GM21619 (cell line): ENCODE measurements at regions not wholly inside any gene's neighbourhood (a gene's known extent, or its start where the extent isn't known, plus 50 kb on each side); places are given as distances from the start of the nearest gene placed in this dataset.

ENCODE experiments used
- ATAC-seq: cut with Tn5 transposase; IDR thresholded peaks from one replicate; pipeline ENCODE4 v1.9.1; 2021; ENCODE audit not compliant: unreplicated experiment

GRCh38 chr5:61683148-61683547 is 351.1 kb downstream of the ZSWIM6 start:
- ATAC-seq, result no peak

DNA sequence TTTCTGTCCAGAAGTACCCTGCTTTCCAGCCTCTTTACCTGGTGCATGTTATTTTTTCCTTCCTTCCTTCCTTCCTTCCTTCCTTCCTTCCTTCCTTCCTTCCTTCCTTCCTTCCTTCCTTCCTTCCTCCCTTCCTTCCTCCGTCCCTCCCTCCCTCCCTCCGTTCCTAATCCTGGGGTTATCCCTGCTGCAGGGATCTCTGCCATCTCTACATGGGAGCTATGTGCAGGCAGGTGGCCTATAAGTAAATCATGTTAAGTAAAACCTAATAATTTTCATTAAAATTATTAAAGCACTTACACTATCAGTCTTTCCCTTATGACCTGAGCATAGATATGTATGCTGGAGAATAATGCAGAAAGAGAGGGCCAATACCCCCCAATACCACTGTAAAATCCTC is 351.9 kb downstream of the ZSWIM6 start:
- no peak for ATAC-seq

DNA sequence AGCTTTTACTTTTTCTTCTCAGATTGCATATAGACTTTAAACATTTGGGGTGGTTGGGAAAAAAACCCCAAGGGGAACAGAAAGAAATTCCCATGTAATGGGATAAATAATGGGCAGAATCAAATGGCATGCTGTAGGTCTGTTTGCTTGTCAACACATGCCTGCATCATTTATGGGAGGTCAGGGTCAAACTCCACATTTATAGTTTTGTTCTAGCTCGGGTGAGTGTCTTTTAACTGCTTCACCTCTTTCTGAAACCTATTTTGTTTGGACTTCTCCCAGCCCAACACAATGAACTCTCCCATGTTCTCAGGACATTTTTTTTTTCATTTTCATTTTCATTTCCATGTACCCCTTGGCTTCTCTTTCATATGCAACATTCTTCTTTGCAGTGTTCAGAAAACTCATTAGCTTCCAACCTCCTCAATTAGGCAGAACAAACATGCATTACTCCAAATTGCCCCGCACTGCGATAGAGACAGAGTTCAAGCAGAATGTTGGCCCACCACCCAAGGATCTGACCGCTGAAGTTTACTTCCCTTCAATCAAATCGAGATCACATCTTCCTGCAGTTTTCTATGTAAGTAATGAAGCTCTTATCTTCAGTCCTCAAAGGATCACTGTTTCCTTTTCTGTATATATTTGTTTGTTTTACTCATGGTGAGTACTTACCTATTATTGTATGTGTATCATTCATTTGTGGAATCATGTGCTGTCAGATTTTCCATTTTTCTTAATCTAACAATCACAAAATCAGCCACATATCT is 354.6 kb downstream of the ZSWIM6 start:
- no peak for ATAC-seq

DNA sequence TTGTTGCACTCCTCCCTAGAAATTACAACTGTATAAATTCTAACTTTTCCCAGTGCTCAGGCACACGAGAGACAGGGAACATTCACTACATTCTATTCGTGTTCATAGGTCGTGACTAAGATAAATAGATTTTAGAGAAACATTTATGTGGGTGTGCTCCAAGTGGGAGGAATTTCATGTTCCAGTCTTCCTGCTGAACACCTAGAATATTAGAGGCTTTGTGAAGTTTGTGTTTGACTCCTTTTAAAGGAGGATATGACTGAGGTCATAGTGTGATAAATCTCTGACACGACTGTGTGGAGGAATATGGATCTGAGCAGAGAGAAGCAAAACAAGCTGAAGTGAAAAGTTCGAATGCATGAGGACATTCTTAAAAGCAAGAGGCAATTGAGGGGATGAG is 355.3 kb downstream of the ZSWIM6 start:
- no peak for ATAC-seq

GRCh38 chr5:61689153-61689846 is 357.2 kb downstream of the ZSWIM6 start:
- no peak for ATAC-seq

- ATAC-seq, result no peak
Measured at GRCh38 chr5:61697809-61698558, 365.9 kb downstream of the ZSWIM6 start.

DNA sequence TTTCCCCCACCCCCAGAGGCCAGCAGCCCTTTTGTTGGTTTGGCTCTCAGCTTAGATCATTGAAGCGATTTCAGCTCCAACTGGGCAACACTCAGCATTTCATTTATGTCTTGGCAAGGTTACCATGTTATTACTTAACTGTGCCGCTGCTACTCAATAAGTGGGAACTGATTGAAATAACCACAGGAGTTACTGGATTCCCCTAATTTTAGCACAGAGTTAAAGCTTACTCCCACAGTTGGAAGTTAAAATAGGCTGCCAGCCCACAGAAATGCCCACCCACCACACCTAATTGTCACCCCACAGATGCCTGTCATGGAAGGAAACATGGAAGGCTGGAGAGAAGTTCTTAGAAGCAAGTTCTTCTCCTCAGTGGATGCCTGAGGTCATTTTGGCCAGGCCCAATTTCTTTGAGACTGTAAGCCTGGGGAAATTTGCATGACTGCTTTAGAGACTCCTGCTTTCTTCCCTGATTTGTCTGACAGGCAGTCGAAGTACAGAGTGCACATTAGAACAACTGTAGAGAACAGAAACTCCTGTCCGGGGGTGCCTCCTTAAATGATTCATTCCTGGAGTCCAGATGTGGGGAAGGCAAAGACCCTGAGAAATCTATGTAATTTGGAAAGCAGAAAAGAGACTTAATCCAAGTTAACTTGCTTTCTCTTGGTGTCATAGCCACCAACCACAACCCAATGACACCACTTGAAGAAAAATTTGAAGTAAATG is 370.0 kb downstream of the ZSWIM6 start:
- peak; percentile 73 for ATAC-seq

DNA sequence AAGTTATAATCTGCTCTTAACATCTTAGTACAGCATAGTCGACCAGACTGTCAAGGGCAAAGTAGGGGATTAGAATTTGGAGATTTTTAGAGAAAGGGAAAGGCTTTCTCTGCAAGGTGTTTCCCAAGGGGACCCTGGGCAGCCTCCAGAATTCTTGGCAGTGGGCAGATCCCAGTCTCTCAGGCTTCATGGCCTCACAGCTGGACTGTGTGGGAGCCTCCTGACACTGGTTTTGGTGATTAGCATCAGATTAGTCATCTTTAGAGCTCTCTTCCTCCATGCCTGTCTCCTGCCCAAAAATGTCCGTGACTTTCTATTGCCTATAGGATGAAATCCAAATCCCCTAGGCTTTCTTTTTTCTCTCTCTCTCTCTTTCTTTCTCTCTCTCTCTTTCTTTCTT is 370.7 kb downstream of the ZSWIM6 start:
- no peak for ATAC-seq

- no peak for ATAC-seq
Measured at GRCh38 chr5:61704289-61704688, 372.2 kb downstream of the ZSWIM6 start.

DNA sequence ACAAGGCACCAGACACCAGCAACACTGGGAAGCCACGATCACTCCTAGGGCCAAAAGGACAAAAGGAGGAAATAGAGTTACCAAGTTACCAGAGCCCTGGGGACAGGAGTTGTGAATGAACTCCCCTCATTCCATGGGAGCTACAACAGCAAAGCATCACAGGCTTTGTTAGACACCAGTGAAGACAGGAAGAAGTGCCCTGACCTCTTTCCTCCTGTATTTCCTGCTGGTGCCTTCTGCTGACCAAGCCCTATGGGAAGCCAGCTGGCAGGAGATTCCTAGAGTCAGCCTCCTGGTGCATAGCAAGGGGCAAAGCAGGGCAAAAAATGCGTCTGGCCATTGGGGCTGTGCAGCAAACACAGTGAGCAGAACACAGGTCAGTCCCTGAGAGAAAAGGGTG is 374.7 kb downstream of the ZSWIM6 start:
- ATAC-seq, result no peak

GRCh38 chr5:61719124-61719523 is 387.1 kb downstream of the ZSWIM6 start:
- peak; percentile 50 for ATAC-seq

DNA sequence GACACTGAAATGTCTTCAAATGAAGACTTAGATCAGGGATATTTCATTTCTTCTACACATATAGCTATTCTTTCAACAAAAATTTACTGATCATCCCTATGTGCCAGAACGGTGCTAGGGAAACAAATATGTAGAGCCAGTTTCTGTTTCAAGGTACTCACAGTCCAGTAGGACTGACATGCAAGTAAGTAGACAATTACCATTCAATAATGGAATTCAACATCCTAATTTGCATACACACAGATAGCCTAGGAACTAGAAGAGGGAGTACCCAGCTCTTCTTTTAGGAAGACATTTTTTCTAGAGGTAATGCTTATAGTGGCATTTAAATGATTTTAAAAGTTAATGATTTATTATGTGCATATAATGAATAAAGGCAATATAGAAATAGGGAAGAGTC is 388.8 kb downstream of the ZSWIM6 start:
- no peak for ATAC-seq

- ATAC-seq, result no peak
Measured at GRCh38 chr5:61724102-61724501, 392.0 kb downstream of the ZSWIM6 start.

DNA sequence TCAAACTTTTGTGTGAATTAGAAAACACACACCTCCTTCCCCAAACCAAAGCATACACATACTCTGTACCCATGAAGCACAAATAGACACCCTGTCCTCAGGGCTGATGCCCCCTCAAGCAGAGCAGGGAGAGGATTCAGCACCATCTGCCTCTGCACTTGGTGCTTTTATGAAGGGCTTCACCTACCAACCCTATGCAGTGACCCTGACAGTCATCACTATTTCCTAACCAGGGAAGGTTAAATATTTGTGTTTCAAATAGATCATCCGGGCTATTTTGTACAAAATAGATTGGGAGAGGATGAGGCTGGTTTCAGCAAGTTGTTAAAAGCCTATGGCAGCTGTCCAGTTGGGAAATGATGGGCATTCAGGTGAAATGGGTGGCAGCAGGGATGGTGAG is 396.2 kb downstream of the ZSWIM6 start:
- ATAC-seq, result no peak

DNA sequence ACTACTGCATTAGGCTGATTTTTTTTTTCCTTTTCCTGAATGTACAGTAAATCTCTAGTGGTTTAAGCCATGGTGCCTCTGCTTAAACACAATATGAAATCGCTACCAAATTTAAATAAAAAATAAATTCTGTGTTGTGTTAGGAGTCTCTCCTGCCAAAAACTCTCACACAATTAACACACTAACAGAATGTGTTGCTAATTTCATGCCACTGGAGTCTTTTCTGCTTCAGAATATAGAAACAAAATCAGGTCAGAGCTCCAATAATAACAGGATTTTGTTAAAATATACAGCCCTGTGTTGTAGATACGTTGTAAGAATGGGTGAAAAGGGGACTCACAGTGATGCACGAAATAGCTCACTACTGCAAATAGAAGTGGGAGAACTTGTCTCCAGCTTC is 398.8 kb downstream of the ZSWIM6 start:
- no peak for ATAC-seq

- ATAC-seq, result no peak
Measured at GRCh38 chr5:61731267-61731945, 399.3 kb downstream of the ZSWIM6 start.

GRCh38 chr5:61731946-61732314 is 399.9 kb downstream of the ZSWIM6 start:
- ATAC-seq, result no peak

DNA sequence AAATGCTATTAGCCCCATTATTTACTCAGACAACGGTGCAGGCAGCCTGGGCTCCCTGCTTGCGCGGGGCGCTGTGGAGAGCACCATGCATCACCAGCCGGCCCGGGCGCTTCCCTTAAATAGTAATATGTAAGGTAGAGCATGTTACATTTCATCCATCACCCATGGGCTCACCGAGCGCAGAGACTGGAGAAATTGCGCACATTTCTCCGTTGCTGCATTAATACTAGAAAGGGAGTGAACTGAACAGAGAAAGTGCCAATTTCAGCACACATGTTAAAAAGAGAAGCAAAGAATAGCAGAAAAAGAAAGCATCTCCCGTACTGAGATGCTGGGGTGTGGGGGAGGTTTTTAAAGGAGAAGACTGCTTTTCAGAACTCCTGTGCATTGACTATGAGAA is 400.3 kb downstream of the ZSWIM6 start:
- ATAC-seq, result no peak

DNA sequence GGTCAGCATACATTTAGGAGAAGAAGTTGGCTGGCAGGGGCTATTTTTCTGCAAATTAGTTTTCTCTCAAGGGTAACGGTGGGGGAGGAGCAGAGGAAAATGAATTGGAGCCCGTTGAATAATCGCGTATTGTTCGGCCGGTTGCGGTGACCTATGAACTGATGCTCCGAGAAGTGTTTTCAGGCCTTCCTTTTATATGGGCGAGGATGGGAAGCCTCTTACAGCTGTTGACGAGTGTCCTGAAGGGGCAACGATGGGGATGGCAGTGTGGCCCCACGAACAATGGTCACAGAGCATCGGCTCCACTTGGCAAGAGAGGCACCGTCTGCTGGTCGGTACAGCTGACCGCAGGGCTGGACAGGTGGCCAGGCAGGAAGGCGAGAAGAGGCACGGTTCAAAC is 400.7 kb downstream of the ZSWIM6 start:
- no peak for ATAC-seq

- ATAC-seq, result no peak
Measured at GRCh38 chr5:61734001-61734400, 401.9 kb downstream of the ZSWIM6 start.

DNA sequence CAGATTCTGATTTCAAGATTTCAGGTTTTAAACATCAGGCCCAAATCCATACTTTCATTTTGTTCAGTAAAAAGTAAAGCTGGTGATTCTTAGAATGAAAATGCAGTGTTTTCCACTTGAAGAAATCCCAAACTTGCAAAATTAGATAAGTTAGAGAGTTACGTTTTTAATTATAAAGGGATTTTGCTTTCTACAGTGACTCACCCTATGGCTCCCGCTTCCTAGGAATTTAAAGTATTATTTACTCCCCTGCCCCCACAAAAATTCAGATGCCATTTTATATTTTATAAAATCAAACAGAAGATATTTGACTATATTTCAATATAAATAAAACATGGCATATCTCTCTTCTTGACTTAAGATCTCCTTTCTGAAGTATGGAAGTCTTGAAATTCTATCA is 402.9 kb downstream of the ZSWIM6 start:
- ATAC-seq, result no peak
